Panc1 (cell line): ENCODE measurements at regions not wholly inside any gene's neighbourhood (a gene's known extent, or its start where the extent isn't known, plus 50 kb on each side); places are given as distances from the start of the nearest gene placed in this dataset.

Experiments
- CTCF ChIP-seq: fragments of 450-650 bp; IDR thresholded peaks from 2 replicates; pipeline ENCODE4 v1.5.1; 2017; ENCODE audit warnings: mild to moderate bottlenecking
- POLR2AphosphoS5 ChIP-seq: IDR thresholded peaks from 2 replicates; pipeline ENCODE4 v1.6.1; 2012; ENCODE audit warnings: mild to moderate bottlenecking, low read depth, low read length, moderate library complexity
- SIN3A ChIP-seq: IDR thresholded peaks from 2 replicates; pipeline ENCODE4 v1.6.1; 2012; ENCODE audit warnings: low read depth, mild to moderate bottlenecking, low read length, moderate library complexity, borderline replicate concordance; ENCODE audit not compliant: insufficient read depth
- TCF7L2 ChIP-seq: IDR thresholded peaks from 2 replicates; pipeline ENCODE4 v1.6.1; 2011; ENCODE audit warnings: mild to moderate bottlenecking, low read depth, low read length, inconsistent platforms
- TF ChIP-seq, protein P1 (sequence below), 2 experiments: IDR thresholded peaks; 2 replicates each; pipeline ENCODE4 v1.6.1; 2011 to 2012; ENCODE audit warnings: low read depth in 2 of 2, control low read depth in 1 of 2, low read length in 1 of 2, mild to moderate bottlenecking in 1 of 2, moderate library complexity in 1 of 2; ENCODE audit not compliant: insufficient read depth in 1 of 2

- TF ChIP-seq, protein P1, sequence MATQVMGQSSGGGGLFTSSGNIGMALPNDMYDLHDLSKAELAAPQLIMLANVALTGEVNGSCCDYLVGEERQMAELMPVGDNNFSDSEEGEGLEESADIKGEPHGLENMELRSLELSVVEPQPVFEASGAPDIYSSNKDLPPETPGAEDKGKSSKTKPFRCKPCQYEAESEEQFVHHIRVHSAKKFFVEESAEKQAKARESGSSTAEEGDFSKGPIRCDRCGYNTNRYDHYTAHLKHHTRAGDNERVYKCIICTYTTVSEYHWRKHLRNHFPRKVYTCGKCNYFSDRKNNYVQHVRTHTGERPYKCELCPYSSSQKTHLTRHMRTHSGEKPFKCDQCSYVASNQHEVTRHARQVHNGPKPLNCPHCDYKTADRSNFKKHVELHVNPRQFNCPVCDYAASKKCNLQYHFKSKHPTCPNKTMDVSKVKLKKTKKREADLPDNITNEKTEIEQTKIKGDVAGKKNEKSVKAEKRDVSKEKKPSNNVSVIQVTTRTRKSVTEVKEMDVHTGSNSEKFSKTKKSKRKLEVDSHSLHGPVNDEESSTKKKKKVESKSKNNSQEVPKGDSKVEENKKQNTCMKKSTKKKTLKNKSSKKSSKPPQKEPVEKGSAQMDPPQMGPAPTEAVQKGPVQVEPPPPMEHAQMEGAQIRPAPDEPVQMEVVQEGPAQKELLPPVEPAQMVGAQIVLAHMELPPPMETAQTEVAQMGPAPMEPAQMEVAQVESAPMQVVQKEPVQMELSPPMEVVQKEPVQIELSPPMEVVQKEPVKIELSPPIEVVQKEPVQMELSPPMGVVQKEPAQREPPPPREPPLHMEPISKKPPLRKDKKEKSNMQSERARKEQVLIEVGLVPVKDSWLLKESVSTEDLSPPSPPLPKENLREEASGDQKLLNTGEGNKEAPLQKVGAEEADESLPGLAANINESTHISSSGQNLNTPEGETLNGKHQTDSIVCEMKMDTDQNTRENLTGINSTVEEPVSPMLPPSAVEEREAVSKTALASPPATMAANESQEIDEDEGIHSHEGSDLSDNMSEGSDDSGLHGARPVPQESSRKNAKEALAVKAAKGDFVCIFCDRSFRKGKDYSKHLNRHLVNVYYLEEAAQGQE (IDR thresholded peaks at IDR 0.05; ENCODE audit: insufficient read depth in 1 of 2, low read depth in 2 of 2, low read length in 1 of 2) = no peak
- TF ChIP-seq CTCF (no peak), POLR2AphosphoS5 (no peak), SIN3A (no peak), TCF7L2 (no peak)
Observed at GRCh38 chr1:30648408-30649000, 74.9 kb downstream of the MATN1 start.
